ENCODE measurements at regions not wholly inside any gene's neighbourhood (a gene's known extent, or its start where the extent isn't known, plus 50 kb on each side); places are given as distances from the start of the nearest gene placed in this dataset.

- H3K4me3 ChIP-seq, result no peak overlapping the region
- H3K27ac ChIP-seq, result no peak overlapping the region
- intact Hi-C loops (cut with DNase I; ENCODE audit: low total_unique reads), result no loop called here
- no peaks in the 10 kb centered on the region for H3K4me1 ChIP-seq
- DNase-seq, result no peak
- H3K27me3 ChIP-seq, result no peaks in the 10 kb centered on the region
- no peaks in the 10 kb centered on the region for H3K9me3 ChIP-seq
- H3K36me3 ChIP-seq, result no peaks in the 10 kb centered on the region
- TF ChIP-seq, protein P1, sequence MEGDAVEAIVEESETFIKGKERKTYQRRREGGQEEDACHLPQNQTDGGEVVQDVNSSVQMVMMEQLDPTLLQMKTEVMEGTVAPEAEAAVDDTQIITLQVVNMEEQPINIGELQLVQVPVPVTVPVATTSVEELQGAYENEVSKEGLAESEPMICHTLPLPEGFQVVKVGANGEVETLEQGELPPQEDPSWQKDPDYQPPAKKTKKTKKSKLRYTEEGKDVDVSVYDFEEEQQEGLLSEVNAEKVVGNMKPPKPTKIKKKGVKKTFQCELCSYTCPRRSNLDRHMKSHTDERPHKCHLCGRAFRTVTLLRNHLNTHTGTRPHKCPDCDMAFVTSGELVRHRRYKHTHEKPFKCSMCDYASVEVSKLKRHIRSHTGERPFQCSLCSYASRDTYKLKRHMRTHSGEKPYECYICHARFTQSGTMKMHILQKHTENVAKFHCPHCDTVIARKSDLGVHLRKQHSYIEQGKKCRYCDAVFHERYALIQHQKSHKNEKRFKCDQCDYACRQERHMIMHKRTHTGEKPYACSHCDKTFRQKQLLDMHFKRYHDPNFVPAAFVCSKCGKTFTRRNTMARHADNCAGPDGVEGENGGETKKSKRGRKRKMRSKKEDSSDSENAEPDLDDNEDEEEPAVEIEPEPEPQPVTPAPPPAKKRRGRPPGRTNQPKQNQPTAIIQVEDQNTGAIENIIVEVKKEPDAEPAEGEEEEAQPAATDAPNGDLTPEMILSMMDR (IDR thresholded peaks at IDR 0.05), result no peak
Observed at GRCh38 chr12:45572114-45572513, 157.4 kb upstream of the ARID2 start.

- H3K27ac ChIP-seq, result no peak overlapping the region
- intact Hi-C loops (cut with DNase I; ENCODE audit: low total_unique reads), result loop anchor here (2.0 kb wide), 1 partner anchor 53 kb away; no protein-coding TSS in a partner anchor
- H3K27me3 ChIP-seq, result no peaks in the 10 kb centered on the region
- DNase-seq, result no peak
- TF ChIP-seq, protein P1 (IDR thresholded peaks at IDR 0.05), result no peak
- no peak overlapping the region for H3K4me3 ChIP-seq
- H3K4me1 ChIP-seq, result no peaks in the 10 kb centered on the region
- H3K9me3 ChIP-seq, result no peaks in the 10 kb centered on the region
- no peaks in the 10 kb centered on the region for H3K36me3 ChIP-seq
Observed at GRCh38 chr12:45575417-45575816, 154.1 kb upstream of the ARID2 start.

- Histone ChIP-seq H3K4me3 (no peak overlapping the region), H3K27me3 (no peaks in the 10 kb centered on the region), H3K36me3 (no peaks in the 10 kb centered on the region), H3K27ac (no peak overlapping the region), H3K9me3 (no peaks in the 10 kb centered on the region), H3K4me1 (no peaks in the 10 kb centered on the region)
- intact Hi-C loops (cut with DNase I; ENCODE audit: low total_unique reads), result loop anchor here (2.0 kb wide), 1 partner anchor 53 kb away; no protein-coding TSS in a partner anchor
- TF ChIP-seq, protein P1 (IDR thresholded peaks at IDR 0.05), result no peak
- DNase-seq, result no peak
Observed at GRCh38 chr12:45575823-45576475, 153.6 kb upstream of the ARID2 start.

DNA sequence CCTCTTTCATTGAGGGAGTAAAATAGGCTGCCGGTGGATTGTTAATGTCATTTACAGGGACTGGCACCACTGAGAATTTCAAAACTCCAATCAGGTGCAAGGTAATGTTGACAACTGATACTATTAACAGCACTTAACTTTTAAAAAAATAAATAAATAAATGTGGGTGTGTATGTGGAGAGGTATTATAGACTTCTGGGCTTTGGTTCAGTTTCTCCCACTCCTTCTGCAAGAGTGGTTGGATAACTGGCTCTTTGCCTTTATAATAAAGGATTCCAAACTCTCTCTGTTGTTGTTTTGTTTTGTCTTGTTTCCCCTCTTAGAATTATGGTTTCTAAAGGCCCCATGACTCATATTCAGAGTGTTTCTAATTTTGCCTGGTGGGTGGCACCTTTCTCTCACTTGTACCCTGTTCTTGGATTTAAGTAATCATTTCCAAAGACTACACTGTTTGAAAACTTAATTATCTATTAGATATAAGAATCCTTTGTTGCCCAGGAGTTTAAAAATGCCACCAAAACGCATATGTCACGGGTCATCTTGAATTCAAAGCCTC, 151.6 kb upstream of the ARID2 start:
- intact Hi-C loops (cut with DNase I; ENCODE audit: low total_unique reads), result no loop called here
- Histone ChIP-seq H3K36me3 (no peaks in the 10 kb centered on the region), H3K9me3 (no peaks in the 10 kb centered on the region), H3K4me1 (no peaks in the 10 kb centered on the region), H3K27ac (no peak overlapping the region), H3K4me3 (no peak overlapping the region), H3K27me3 (no peaks in the 10 kb centered on the region)
- TF ChIP-seq, protein P1 (IDR thresholded peaks at IDR 0.05), result no peak
- DNase-seq, result no peak

DNA sequence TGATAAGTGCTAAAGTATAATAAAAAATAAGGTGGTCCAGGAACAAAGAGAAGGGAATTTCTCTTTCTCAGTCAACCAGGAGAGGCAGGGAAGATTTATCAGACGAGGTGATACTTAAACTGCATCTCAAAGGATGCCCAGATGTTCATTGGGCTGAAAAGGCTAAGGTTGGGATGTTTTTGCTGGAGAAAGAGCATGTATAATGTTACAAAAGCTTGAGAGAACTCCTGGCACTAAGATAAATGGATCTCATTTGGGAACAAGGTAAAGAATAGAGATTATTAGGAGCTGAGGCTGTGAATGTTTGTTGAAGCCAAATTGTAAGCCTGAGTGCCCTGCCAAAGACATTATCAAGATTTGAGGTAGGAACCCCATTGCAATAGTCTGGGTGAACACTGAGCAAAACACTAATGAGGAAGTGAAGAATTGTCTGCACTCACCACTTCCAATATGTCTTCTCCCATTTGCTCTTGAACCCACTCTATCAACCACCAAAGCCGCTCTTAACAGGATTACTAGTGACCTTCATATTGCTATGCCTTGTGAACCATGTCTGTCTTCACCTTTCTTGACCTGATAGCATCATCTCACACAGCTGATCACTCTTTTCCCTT, 149.0 kb upstream of the ARID2 start:
- no peak for DNase-seq
- H3K27me3 ChIP-seq, result no peaks in the 10 kb centered on the region
- TF ChIP-seq, protein P1 (IDR thresholded peaks at IDR 0.05), result no peak
- H3K36me3 ChIP-seq, result no peaks in the 10 kb centered on the region
- no peak overlapping the region for H3K4me3 ChIP-seq
- no peaks in the 10 kb centered on the region for H3K9me3 ChIP-seq
- H3K4me1 ChIP-seq, result no peaks in the 10 kb centered on the region
- no peak overlapping the region for H3K27ac ChIP-seq
- intact Hi-C loops (cut with DNase I; ENCODE audit: low total_unique reads), result no loop called here

All from tibial artery (tissue), 4 donors.